ENCODE measurements at regions not wholly inside any gene's neighbourhood (a gene's known extent, or its start where the extent isn't known, plus 50 kb on each side); places are given as distances from the start of the nearest gene placed in this dataset.

GRCh38 chr12:97016163-97016562, 109.1 kb downstream of the NEDD1 start:
- no peak overlapping the region for H3K27ac ChIP-seq (replicated peaks)
- H3K4me3 ChIP-seq (replicated peaks; ENCODE audit: insufficient read depth, low read length) = no peak overlapping the region
- DNase-seq (ENCODE audit: low read depth in 1 of 2, low spot score in 1 of 2) = no peak
- TF ChIP-seq SPI1 (IDR thresholded peaks at IDR 0.05; ENCODE audit: borderline replicate concordance, low read depth) (no peak), CTCF (IDR thresholded peaks at IDR 0.05; ENCODE audit: insufficient read depth, low read length) (no peak), GABPA (IDR thresholded peaks at IDR 0.05; ENCODE audit: low read depth) (no peak), REST (IDR thresholded peaks at IDR 0.05; ENCODE audit: insufficient replicate concordance, low read depth) (no peak), POLR2AphosphoS5 (IDR thresholded peaks at IDR 0.05; ENCODE audit: low read depth) (no peak)
- H3K27me3 ChIP-seq (ENCODE audit: insufficient read depth, poor library complexity, severe bottlenecking) = no peaks in the 10 kb centered on the region

GRCh38 chr12:97017213-97017612, 110.2 kb downstream of the NEDD1 start:
- no peak for DNase-seq (ENCODE audit: low read depth in 1 of 2, low spot score in 1 of 2)
- Histone ChIP-seq H3K27me3 (ENCODE audit: insufficient read depth, poor library complexity, severe bottlenecking) (no peaks in the 10 kb centered on the region), H3K4me3 (replicated peaks; ENCODE audit: insufficient read depth, low read length) (no peak overlapping the region), H3K27ac (replicated peaks) (no peak overlapping the region)
- TF ChIP-seq POLR2AphosphoS5 (IDR thresholded peaks at IDR 0.05; ENCODE audit: low read depth) (no peak), REST (IDR thresholded peaks at IDR 0.05; ENCODE audit: insufficient replicate concordance, low read depth) (no peak), CTCF (IDR thresholded peaks at IDR 0.05; ENCODE audit: insufficient read depth, low read length) (no peak), SPI1 (IDR thresholded peaks at IDR 0.05; ENCODE audit: borderline replicate concordance, low read depth) (no peak), GABPA (IDR thresholded peaks at IDR 0.05; ENCODE audit: low read depth) (no peak)

- DNase-seq (ENCODE audit: low read depth in 1 of 2, low spot score in 1 of 2) = no peak
- no peak overlapping the region for H3K27ac ChIP-seq (replicated peaks)
These were observed 115.6 kb downstream of the NEDD1 start for GRCh38 chr12:97022536-97023230.

More at GRCh38 chr12:97022536-97023230, 115.6 kb downstream of the NEDD1 start:
- Histone ChIP-seq H3K4me3 (replicated peaks; ENCODE audit: insufficient read depth, low read length) (no peak overlapping the region), H3K27me3 (ENCODE audit: insufficient read depth, poor library complexity, severe bottlenecking) (no peaks in the 10 kb centered on the region)
- TF ChIP-seq POLR2AphosphoS5 (IDR thresholded peaks at IDR 0.05; ENCODE audit: low read depth) (no peak), REST (IDR thresholded peaks at IDR 0.05; ENCODE audit: insufficient replicate concordance, low read depth) (no peak), GABPA (IDR thresholded peaks at IDR 0.05; ENCODE audit: low read depth) (no peak), SPI1 (IDR thresholded peaks at IDR 0.05; ENCODE audit: borderline replicate concordance, low read depth) (no peak), CTCF (IDR thresholded peaks at IDR 0.05; ENCODE audit: insufficient read depth, low read length) (no peak)
